ENCODE measurements at regions not wholly inside any gene's neighbourhood (a gene's known extent, or its start where the extent isn't known, plus 50 kb on each side); places are given as distances from the start of the nearest gene placed in this dataset.
"Not testable (repeated sequence)": the region's sequence is repeated elsewhere in the genome, so short reads cannot be mapped to it uniquely, and the experiment has no call there.

DNA sequence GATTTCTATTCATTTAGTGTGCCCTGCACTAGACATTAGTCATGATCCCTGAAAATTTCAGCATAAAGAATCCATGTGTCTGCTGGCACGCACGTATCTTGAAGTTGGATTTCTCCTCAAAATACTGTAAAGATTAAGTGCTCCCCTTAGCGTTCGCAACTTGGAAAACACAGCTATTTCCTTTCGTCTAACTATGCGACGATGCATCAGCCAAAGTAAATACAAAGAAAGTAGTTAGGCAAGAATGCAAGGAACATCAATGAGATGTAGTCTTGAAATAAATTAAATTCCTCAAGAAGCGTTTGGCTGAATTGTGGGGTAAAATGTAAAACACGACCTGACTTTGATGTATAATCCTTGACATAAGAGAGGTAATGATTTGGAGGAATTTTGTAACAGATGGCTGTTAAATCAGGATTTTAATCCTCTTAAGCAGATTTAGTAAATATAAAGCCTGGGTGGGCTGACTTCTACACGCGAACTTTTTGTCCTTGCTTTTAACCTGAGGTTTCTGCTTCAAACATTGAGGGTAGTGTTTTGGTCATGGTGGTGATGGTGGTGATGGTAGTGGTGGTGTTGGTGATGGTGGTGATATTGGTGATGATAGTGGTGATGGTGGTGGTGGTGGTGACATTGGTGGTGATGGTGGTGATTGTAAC lies 88.2 kb downstream of the FOXF2 start:
- H3K27me3 ChIP-seq (ENCODE audit: insufficient read depth, low read length, poor library complexity, severe bottlenecking), result peaks cover 6% of the 10 kb centered on the region
- no peaks in the 10 kb centered on the region for H3K4me1 Mint-ChIP-seq
- DNase-seq, result no peak
- no peak overlapping the region for H3K27ac ChIP-seq (ENCODE audit: low read depth, low read length)
- POLR2A ChIA-PET, result no interaction called here
- no peaks in the 10 kb centered on the region for H3K36me3 ChIP-seq (ENCODE audit: insufficient read depth, low read length)
- no peaks in the 10 kb centered on the region for H3K9me3 ChIP-seq (ENCODE audit: low read length)
- H3K9me3 Mint-ChIP-seq, result peaks cover 0 to 2% (median 0%) of the 10 kb centered on the region in 5 donors
- H3K4me3 ChIP-seq (ENCODE audit: low read length), result no peak overlapping the region
- H3K27me3 Mint-ChIP-seq, result peaks cover 21 to 39% of the 10 kb centered on the region in 2 donors
- H3K4me3 Mint-ChIP-seq, result no peak overlapping the region
- no peaks in the 10 kb centered on the region for H3K36me3 Mint-ChIP-seq
- no peaks in the 10 kb centered on the region for H3K4me1 ChIP-seq (ENCODE audit: insufficient read depth, low read length)
- CTCF ChIA-PET, result no interaction called here
- no peak overlapping the region for H3K27ac Mint-ChIP-seq

DNA sequence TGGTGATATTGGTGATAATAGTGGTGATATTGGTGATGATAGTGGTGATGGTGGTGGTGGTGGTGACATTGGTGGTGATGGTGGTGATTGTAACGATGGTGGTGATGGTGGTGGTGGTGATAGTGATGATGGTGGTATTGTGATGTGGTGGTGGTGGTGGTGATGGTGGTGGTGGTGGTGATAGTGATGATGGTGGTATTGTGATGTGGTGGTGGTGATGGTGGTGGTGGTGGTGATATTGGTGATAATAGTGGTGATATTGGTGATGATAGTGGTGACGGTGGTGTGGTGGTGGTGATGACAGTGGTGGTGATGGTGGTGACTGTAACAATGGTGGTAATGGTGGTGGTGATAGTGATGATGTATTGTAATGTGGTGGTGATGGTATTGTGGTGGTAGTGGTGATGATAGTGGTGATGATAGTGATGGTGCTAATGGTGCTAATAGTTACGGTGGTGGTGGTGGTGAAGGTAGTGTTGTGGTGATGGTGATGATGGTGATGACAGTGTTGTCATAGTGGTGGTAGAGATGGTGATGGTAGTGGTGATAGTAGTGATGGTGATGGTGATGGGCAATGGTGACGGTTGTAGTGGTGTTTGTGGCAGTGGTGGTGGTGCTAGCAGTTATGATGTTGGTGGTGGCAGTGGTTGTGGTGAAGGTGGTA lies 88.9 kb downstream of the FOXF2 start:
- CTCF ChIA-PET; DNase-seq; H3K9me3 Mint-ChIP-seq; H3K36me3 ChIP-seq (ENCODE audit: insufficient read depth, low read length); POLR2A ChIA-PET; H3K4me3 Mint-ChIP-seq; H3K27ac ChIP-seq (ENCODE audit: low read depth, low read length); H3K36me3 Mint-ChIP-seq; H3K27me3 ChIP-seq (ENCODE audit: insufficient read depth, low read length, poor library complexity, severe bottlenecking); H3K9me3 ChIP-seq (ENCODE audit: low read length); H3K27ac Mint-ChIP-seq; H3K4me1 ChIP-seq (ENCODE audit: insufficient read depth, low read length); H3K4me1 Mint-ChIP-seq; H3K4me3 ChIP-seq (ENCODE audit: low read length): not testable (repeated sequence)
- H3K27me3 Mint-ChIP-seq, result peaks cover 17 to 34% of the 10 kb centered on the region in 2 donors

DNA sequence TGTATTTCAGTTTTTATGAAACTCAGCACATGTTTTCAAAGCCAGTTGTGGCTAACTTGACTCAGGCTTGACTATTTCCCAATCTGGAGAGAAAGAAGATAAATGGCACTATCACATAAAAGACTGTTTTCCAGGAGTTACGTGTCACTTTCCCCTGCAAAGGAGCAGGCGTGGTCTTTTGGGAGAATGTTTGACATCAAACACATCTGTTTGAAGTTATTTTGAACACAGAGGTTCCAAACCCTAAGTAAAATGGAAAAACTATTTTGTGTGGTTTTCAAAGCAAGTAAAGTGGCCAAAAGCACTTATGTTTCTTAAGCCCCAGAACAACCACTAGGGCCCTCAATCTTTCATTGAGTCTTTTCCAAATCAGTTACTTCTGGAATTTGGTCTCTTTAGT lies 89.7 kb downstream of the FOXF2 start:
- POLR2A ChIA-PET, result no interaction called here
- no peaks in the 10 kb centered on the region for H3K36me3 Mint-ChIP-seq
- no peak for DNase-seq
- no peak overlapping the region for H3K27ac Mint-ChIP-seq
- CTCF ChIA-PET, result no interaction called here
- peaks cover 6% of the 10 kb centered on the region for H3K27me3 ChIP-seq (ENCODE audit: insufficient read depth, low read length, poor library complexity, severe bottlenecking)
- peaks cover 14 to 32% of the 10 kb centered on the region in 2 donors for H3K27me3 Mint-ChIP-seq
- H3K4me3 Mint-ChIP-seq, result no peak overlapping the region
- no peaks in the 10 kb centered on the region for H3K36me3 ChIP-seq (ENCODE audit: insufficient read depth, low read length)
- no peaks in the 10 kb centered on the region for H3K9me3 ChIP-seq (ENCODE audit: low read length)
- H3K4me1 ChIP-seq (ENCODE audit: insufficient read depth, low read length), result no peaks in the 10 kb centered on the region
- no peak overlapping the region for H3K4me3 ChIP-seq (ENCODE audit: low read length)
- no peaks in the 10 kb centered on the region for H3K4me1 Mint-ChIP-seq
- peaks cover 0 to 2% (median 0%) of the 10 kb centered on the region in 5 donors for H3K9me3 Mint-ChIP-seq
- H3K27ac ChIP-seq (ENCODE audit: low read depth, low read length), result no peak overlapping the region

DNA sequence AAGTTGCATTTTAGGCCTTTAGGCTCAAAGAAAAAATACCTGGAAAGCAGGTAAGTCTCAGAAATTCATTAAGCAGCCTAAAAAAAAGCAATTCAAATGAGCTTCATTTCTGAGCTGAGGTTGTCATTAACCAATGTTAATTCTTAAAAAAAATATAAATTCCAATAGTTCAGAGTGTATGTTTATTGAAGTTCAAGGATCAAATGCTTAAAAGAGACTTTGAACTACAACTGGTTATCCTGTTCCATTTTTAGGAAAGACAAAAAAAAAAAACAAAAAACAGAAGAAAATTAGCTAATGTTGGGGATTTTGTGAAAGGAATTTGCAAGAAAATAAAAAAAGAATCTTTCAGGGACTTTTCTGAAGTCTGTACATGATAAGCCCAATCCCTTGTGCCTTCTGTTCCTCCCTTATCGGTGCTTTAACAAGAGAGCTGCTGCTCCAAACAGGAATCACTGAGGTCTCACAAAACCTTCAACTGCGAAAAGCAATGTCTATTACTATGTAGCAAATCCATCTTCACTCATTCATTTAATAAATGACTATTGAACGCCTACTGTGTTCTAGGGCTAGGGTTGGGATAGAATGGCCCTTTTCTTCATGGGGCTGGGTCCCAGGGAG lies 90.3 kb downstream of the FOXF2 start:
- Mint-ChIP-seq H3K27ac (no peak overlapping the region), H3K36me3 (no peaks in the 10 kb centered on the region), H3K27me3 (peaks cover 14 to 26% of the 10 kb centered on the region in 2 donors), H3K4me1 (no peaks in the 10 kb centered on the region), H3K4me3 (no peak overlapping the region), H3K9me3 (peaks cover 0 to 2% (median 0%) of the 10 kb centered on the region in 5 donors)
- ChIA-PET POLR2A (no interaction called here), CTCF (no interaction called here)
- no peaks in the 10 kb centered on the region for H3K9me3 ChIP-seq (ENCODE audit: low read length)
- no peaks in the 10 kb centered on the region for H3K4me1 ChIP-seq (ENCODE audit: insufficient read depth, low read length)
- H3K27me3 ChIP-seq (ENCODE audit: insufficient read depth, low read length, poor library complexity, severe bottlenecking), result peaks cover 6% of the 10 kb centered on the region
- no peak for DNase-seq
- no peaks in the 10 kb centered on the region for H3K36me3 ChIP-seq (ENCODE audit: insufficient read depth, low read length)
- H3K4me3 ChIP-seq (ENCODE audit: low read length), result no peak overlapping the region
- no peak overlapping the region for H3K27ac ChIP-seq (ENCODE audit: low read depth, low read length)

DNA sequence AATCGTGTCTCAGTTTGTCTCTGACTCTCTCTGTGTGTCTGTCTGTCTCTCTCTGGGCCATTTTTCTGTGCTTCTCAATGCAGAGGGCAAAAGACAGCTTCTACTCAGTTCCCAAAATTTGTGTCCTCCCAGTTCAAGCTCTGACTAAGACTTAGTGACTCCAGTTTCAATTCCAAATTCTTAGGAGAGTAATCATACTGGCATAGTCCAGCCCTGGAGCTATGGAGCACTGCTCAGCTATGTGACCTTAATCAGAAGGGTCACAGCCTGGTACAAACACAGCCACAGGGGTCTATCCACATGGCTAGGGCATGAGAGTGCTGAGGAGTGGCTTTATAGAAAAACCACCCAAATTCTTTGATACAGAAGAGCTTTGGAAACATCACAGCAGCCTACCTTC lies 91.9 kb downstream of the FOXF2 start:
- H3K27ac Mint-ChIP-seq, result no peak overlapping the region
- H3K27me3 Mint-ChIP-seq, result peaks cover 13 to 25% of the 10 kb centered on the region in 2 donors
- Histone ChIP-seq H3K9me3 (ENCODE audit: low read length) (no peaks in the 10 kb centered on the region), H3K4me1 (ENCODE audit: insufficient read depth, low read length) (no peaks in the 10 kb centered on the region), H3K4me3 (ENCODE audit: low read length) (no peak overlapping the region), H3K27ac (ENCODE audit: low read depth, low read length) (no peak overlapping the region), H3K27me3 (ENCODE audit: insufficient read depth, low read length, poor library complexity, severe bottlenecking) (peaks cover 6% of the 10 kb centered on the region), H3K36me3 (ENCODE audit: insufficient read depth, low read length) (no peaks in the 10 kb centered on the region)
- H3K4me3 Mint-ChIP-seq, result no peak overlapping the region
- H3K9me3 Mint-ChIP-seq, result peaks cover 0 to 2% (median 0%) of the 10 kb centered on the region in 5 donors
- POLR2A ChIA-PET, result no interaction called here
- DNase-seq, result no peak
- CTCF ChIA-PET, result no interaction called here
- no peaks in the 10 kb centered on the region for H3K4me1 Mint-ChIP-seq
- H3K36me3 Mint-ChIP-seq, result no peaks in the 10 kb centered on the region

DNA sequence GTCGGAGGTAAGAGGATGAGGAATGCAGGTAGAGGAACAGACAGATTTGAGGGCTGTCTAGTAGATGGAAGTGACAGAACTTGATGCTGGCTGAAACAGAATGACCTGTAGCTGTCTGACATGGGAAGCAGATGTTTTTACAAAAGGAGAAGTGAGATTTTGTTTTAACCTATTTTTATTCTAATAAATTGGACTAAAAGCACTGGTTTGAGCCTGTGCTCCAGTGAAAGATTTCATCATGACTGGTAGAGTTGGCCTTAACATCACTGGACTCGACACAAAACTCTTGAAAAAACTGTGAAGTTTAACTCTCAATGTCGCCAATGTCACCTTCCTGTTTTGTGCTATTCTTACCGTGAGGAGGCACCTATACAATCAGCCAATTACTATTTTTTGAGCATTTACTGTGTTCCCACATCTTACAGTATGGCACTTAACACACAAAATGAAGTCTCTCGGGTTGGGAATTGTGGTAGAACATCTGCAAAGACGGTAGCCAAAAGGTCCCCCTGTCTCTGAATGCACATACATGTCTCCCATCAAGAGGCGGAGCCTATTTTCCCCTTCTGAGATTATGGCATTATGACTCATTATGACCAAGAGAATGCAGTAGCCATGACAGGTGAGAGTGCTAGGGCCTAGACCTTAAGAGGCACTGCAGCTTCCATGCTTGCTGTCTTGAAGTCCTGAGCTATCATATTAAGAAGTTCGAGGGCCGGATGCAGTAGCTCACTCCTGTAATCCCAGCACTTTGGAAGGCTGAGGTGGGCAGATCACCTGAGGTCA lies 93.2 kb downstream of the FOXF2 start:
- POLR2A ChIA-PET, result no interaction called here
- CTCF ChIA-PET, result no interaction called here

DNA sequence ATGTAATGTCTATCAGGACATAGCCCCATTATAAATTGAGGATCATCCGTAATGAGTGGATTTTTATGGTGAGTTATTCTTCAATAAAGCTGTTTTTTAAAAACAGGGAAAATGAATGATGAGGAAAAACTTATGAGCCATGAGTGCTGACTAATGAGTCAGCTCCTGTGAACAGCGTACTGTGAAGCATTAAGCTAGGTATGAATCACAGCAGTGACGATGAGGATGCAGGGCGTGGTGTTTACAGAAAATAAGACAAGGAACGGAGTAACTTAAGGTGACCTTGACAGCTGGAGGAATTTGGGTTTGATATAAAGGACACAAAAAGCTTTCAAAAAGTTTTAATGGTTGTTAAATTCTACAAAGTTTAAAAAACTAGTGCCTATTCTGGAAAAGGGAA lies 96.3 kb downstream of the FOXF2 start:
- ChIA-PET POLR2A (no interaction called here), CTCF (no interaction called here)
- Histone ChIP-seq H3K27me3 (ENCODE audit: insufficient read depth, low read length, poor library complexity, severe bottlenecking) (peaks cover 6% of the 10 kb centered on the region), H3K9me3 (ENCODE audit: low read length) (no peaks in the 10 kb centered on the region), H3K4me3 (ENCODE audit: low read length) (no peak overlapping the region), H3K4me1 (ENCODE audit: insufficient read depth, low read length) (no peaks in the 10 kb centered on the region), H3K27ac (ENCODE audit: low read depth, low read length) (no peak overlapping the region), H3K36me3 (ENCODE audit: insufficient read depth, low read length) (no peaks in the 10 kb centered on the region)
- no peak for DNase-seq
- no peaks in the 10 kb centered on the region for H3K9me3 Mint-ChIP-seq
- no peaks in the 10 kb centered on the region for H3K4me1 Mint-ChIP-seq
- H3K27ac Mint-ChIP-seq, result no peak overlapping the region
- no peak overlapping the region for H3K4me3 Mint-ChIP-seq
- H3K27me3 Mint-ChIP-seq, result peaks cover 8 to 20% of the 10 kb centered on the region in 2 donors
- H3K36me3 Mint-ChIP-seq, result no peaks in the 10 kb centered on the region

More for the DNA sequence above, 93.2 kb downstream of the FOXF2 start:
- Mint-ChIP-seq H3K36me3 (no peaks in the 10 kb centered on the region), H3K27ac (no peak overlapping the region), H3K27me3 (peaks cover 8 to 25% of the 10 kb centered on the region in 2 donors), H3K9me3 (peaks cover 0 to 2% (median 0%) of the 10 kb centered on the region in 5 donors), H3K4me1 (no peaks in the 10 kb centered on the region), H3K4me3 (no peak overlapping the region)
- Histone ChIP-seq H3K4me1 (ENCODE audit: insufficient read depth, low read length) (no peaks in the 10 kb centered on the region), H3K36me3 (ENCODE audit: insufficient read depth, low read length) (no peaks in the 10 kb centered on the region), H3K27ac (ENCODE audit: low read depth, low read length) (no peak overlapping the region), H3K9me3 (ENCODE audit: low read length) (no peaks in the 10 kb centered on the region), H3K27me3 (ENCODE audit: insufficient read depth, low read length, poor library complexity, severe bottlenecking) (peaks cover 6% of the 10 kb centered on the region), H3K4me3 (ENCODE audit: low read length) (no peak overlapping the region)
- no peak for DNase-seq

DNA sequence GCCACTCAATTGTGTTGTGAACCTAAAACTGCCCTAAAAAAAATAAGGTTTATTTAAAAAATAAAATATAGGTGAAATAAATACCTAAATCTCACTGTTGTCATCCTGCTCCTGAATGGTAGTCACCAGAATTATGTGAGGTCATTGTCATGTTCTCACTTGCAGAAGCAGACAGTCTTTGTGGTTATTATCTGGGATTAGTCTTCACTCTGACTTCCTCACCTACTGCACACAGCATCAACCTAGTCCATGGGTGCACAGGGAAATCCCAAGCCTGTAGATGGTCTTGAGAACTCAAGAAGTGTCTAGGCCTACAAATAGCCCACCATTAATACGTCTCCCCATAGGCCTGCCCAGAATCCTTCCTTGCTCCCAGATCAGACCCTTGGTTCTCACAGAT lies 97.0 kb downstream of the FOXF2 start:
- H3K27me3 Mint-ChIP-seq, result peaks cover 4 to 14% of the 10 kb centered on the region in 2 donors
- POLR2A ChIA-PET, result no interaction called here
- H3K36me3 Mint-ChIP-seq, result no peaks in the 10 kb centered on the region
- no peak overlapping the region for H3K27ac ChIP-seq (ENCODE audit: low read depth, low read length)
- peaks cover 3% of the 10 kb centered on the region for H3K27me3 ChIP-seq (ENCODE audit: insufficient read depth, low read length, poor library complexity, severe bottlenecking)
- no peak overlapping the region for H3K4me3 ChIP-seq (ENCODE audit: low read length)
- no peaks in the 10 kb centered on the region for H3K9me3 Mint-ChIP-seq
- H3K9me3 ChIP-seq (ENCODE audit: low read length), result no peaks in the 10 kb centered on the region
- DNase-seq, result no peak
- no peak overlapping the region for H3K4me3 Mint-ChIP-seq
- H3K36me3 ChIP-seq (ENCODE audit: insufficient read depth, low read length), result no peaks in the 10 kb centered on the region
- H3K27ac Mint-ChIP-seq, result no peak overlapping the region
- CTCF ChIA-PET, result no interaction called here
- no peaks in the 10 kb centered on the region for H3K4me1 Mint-ChIP-seq
- H3K4me1 ChIP-seq (ENCODE audit: insufficient read depth, low read length), result no peaks in the 10 kb centered on the region
